Erythroblast (primary cell): ENCODE measurements at regions not wholly inside any gene's neighbourhood (a gene's known extent, or its start where the extent isn't known, plus 50 kb on each side); places are given as distances from the start of the nearest gene placed in this dataset.

Experiments
- DNase-seq, 2 experiments: peaks; one replicate each; lab custom pipeline; 2025; lab: John Stamatoyannopoulos, UW
- GATA1 ChIP-seq: IDR thresholded peaks from 2 replicates; pipeline ENCODE4 v1.6.1; 2011; ENCODE audit warnings: low read depth, mild to moderate bottlenecking, control low read depth, low read length, moderate library complexity
- POLR2A ChIP-seq: IDR thresholded peaks from 2 replicates; pipeline ENCODE4 v1.6.1; 2011; ENCODE audit warnings: mild to moderate bottlenecking, low read length

- TF ChIP-seq POLR2A: no peak
- TF ChIP-seq GATA1: no peak
- DNase-seq: no peak
Observed at GRCh38 chr10:1968257-1969033, 231.1 kb upstream of the ADARB2 start.

- no peak for DNase-seq
Observed at GRCh38 chr10:1966712-1967376, 229.5 kb upstream of the ADARB2 start.

GRCh38 chr10:1964476-1964875 is 227.2 kb upstream of the ADARB2 start:
- DNase-seq: no peak
- TF ChIP-seq GATA1: no peak
- TF ChIP-seq POLR2A: no peak

More at GRCh38 chr10:1966712-1967376, 229.5 kb upstream of the ADARB2 start:
- TF ChIP-seq POLR2A (no peak), GATA1 (no peak)

- TF ChIP-seq GATA1: no peak
- no peak for TF ChIP-seq POLR2A
- DNase-seq: no peak
Observed at GRCh38 chr10:1963341-1963740, 226.0 kb upstream of the ADARB2 start.

GRCh38 chr10:1961989-1962388 is 224.7 kb upstream of the ADARB2 start:
- TF ChIP-seq POLR2A: no peak
- DNase-seq: no peak

GRCh38 chr10:1960982-1961381 is 223.7 kb upstream of the ADARB2 start:
- DNase-seq: no peak
- no peak for TF ChIP-seq POLR2A
- TF ChIP-seq GATA1: no peak

GRCh38 chr10:1957057-1957456 is 219.7 kb upstream of the ADARB2 start:
- DNase-seq: no peak

GRCh38 chr10:1954300-1954699 is 217.0 kb upstream of the ADARB2 start:
- DNase-seq: no peak
- TF ChIP-seq POLR2A: no peak
- TF ChIP-seq GATA1: no peak

More at GRCh38 chr10:1957057-1957456, 219.7 kb upstream of the ADARB2 start:
- TF ChIP-seq POLR2A (no peak), GATA1 (no peak)

GRCh38 chr10:1952126-1953095 is 215.1 kb upstream of the ADARB2 start:
- no peak for DNase-seq
- TF ChIP-seq POLR2A (no peak), GATA1 (no peak)

GRCh38 chr10:1950803-1951495 is 213.6 kb upstream of the ADARB2 start:
- TF ChIP-seq GATA1 (no peak), POLR2A (no peak)
- DNase-seq: no peak

GRCh38 chr10:1947464-1948003 is 210.2 kb upstream of the ADARB2 start:
- no peak for DNase-seq
- TF ChIP-seq GATA1: no peak
- TF ChIP-seq POLR2A: no peak

- DNase-seq: no peak
- TF ChIP-seq GATA1: no peak
- no peak for TF ChIP-seq POLR2A
Observed at GRCh38 chr10:1944487-1944886, 207.2 kb upstream of the ADARB2 start.

GRCh38 chr10:1942478-1942877 is 205.2 kb upstream of the ADARB2 start:
- TF ChIP-seq POLR2A (no peak), GATA1 (no peak)
- DNase-seq: no peak
